ENCODE measurements at regions not wholly inside any gene's neighbourhood (a gene's known extent, or its start where the extent isn't known, plus 50 kb on each side); places are given as distances from the start of the nearest gene placed in this dataset.

GRCh38 chr3:104755791-104756190 lies 610.9 kb upstream of the ALCAM start:
- no peaks in the 10 kb centered on the region for H3K79me1 ChIP-seq (ENCODE audit: low read depth, low read length)
- H3K9me3 ChIP-seq (ENCODE audit: insufficient read depth in 2 of 2, low read depth in 1 of 2, low read length in 1 of 2) = no peaks in the 10 kb centered on the region; a peak in 1 of 4 replicates
- no peak for FAIRE-seq
- H2AK5ac ChIP-seq (ENCODE audit: low read depth, low read length) = no peak overlapping the region
- no peaks in the 10 kb centered on the region for H3K36me3 ChIP-seq (ENCODE audit: control insufficient read depth in 2 of 4, insufficient read depth in 4 of 4, low read length in 3 of 4)
- ChIA-PET CTCF (ENCODE audit: partially characterized antibody) (no interaction called here), POLR2A (ENCODE audit: partially characterized antibody) (no interaction called here)
- H3K14ac ChIP-seq (ENCODE audit: insufficient read length) = no peak overlapping the region
- 100% methylated on average over 1 of the region's 1 CpG; no CpG with 5 or more reads in 1 of the 2 experiments for WGBS, 2 experiments (ENCODE audit: extremely low coverage in 1 of 2, insufficient coverage in 1 of 2, insufficient read length in 1 of 2, insufficient replicate concordance in 2 of 2, low coverage in 1 of 2, low lambda C conversion rate in 2 of 2, missing lambda C conversion rate in 1 of 2)
- no peak overlapping the region for H3K23ac ChIP-seq (ENCODE audit: insufficient read length)
- H4K8ac ChIP-seq (ENCODE audit: extremely low read depth, insufficient read depth, low read length) = no peak overlapping the region
- no peaks in the 10 kb centered on the region for H3K23me2 ChIP-seq (ENCODE audit: low read depth, low read length)
- no peak overlapping the region for H2AFZ ChIP-seq (ENCODE audit: low read length)
- H2BK15ac ChIP-seq (ENCODE audit: low read length) = no peak overlapping the region
- H3K56ac ChIP-seq (replicated peaks; ENCODE audit: insufficient read length, low read depth, low read length) = no peak overlapping the region
- H3K4me1 ChIP-seq (replicated peaks in 1 of 4; ENCODE audit: control insufficient read depth in 3 of 4, insufficient read depth in 4 of 4, low read length in 3 of 4) = no peaks in the 10 kb centered on the region
- H3K4ac ChIP-seq (replicated peaks; ENCODE audit: insufficient read length, low read depth, low read length) = no peak overlapping the region
- no peak overlapping the region for H2BK120ac ChIP-seq (replicated peaks; ENCODE audit: low read depth, low read length)
- no peak overlapping the region for H3K4me3 ChIP-seq (ENCODE audit: extremely low read depth in 1 of 4, insufficient read depth in 2 of 4, low read depth in 3 of 4, low read length in 4 of 4)
- no peak overlapping the region for H4K91ac ChIP-seq (replicated peaks; ENCODE audit: insufficient read length, low read length)
- no peak overlapping the region for H2BK5ac ChIP-seq (ENCODE audit: low read depth, low read length)
- H3K79me2 ChIP-seq (ENCODE audit: control insufficient read depth in 1 of 2, insufficient read depth in 2 of 2, low read length in 2 of 2) = no peaks in the 10 kb centered on the region
- no peaks in the 10 kb centered on the region for H3K27me3 ChIP-seq (replicated peaks in 1 of 4; ENCODE audit: control insufficient read depth in 3 of 4, extremely low read depth in 1 of 4, insufficient read depth in 3 of 4, low read length in 3 of 4)
- no peak overlapping the region for H3K27ac ChIP-seq (ENCODE audit: low read depth, low read length)
- no peak overlapping the region for H3K4me2 ChIP-seq (ENCODE audit: insufficient read depth in 1 of 2, low read depth in 2 of 2, low read length in 2 of 2)
- no peak overlapping the region for H4K5ac ChIP-seq (ENCODE audit: insufficient read length, low read depth, low read length)
- no peak overlapping the region for H2BK12ac ChIP-seq (ENCODE audit: low read depth, low read length)
- no peak overlapping the region for H3K18ac ChIP-seq (ENCODE audit: extremely low read depth, low read length)
- no peak overlapping the region for H2BK20ac ChIP-seq (ENCODE audit: low read length)
- no peak for DNase-seq (ENCODE audit: low read depth in 1 of 2, low spot score in 2 of 2)
- H4K20me1 ChIP-seq (replicated peaks in 1 of 2; ENCODE audit: control insufficient read depth in 1 of 2, insufficient read depth in 2 of 2, low read length in 2 of 2) = no peaks in the 10 kb centered on the region
- H3K9ac ChIP-seq (replicated peaks in 1 of 4; ENCODE audit: extremely low read depth in 1 of 4, low read depth in 3 of 4, low read length in 3 of 4) = no peak overlapping the region
- TF ChIP-seq HDAC2 (IDR thresholded peaks at IDR 0.05; ENCODE audit: borderline replicate concordance in 1 of 2, low read depth in 2 of 2, low read length in 2 of 2) (no peak), JUND (IDR thresholded peaks at IDR 0.05; ENCODE audit: low read length) (no peak), PHF8 (conservative IDR thresholded peaks at IDR 0.05; ENCODE audit: low read depth, low read length) (no peak), CBX8 (IDR thresholded peaks at IDR 0.05; ENCODE audit: borderline replicate concordance, low read depth, low read length) (no peak), POLR2A (IDR thresholded peaks at IDR 0.05; ENCODE audit: control extremely low read depth in 1 of 2, low read depth in 2 of 2, low read length in 2 of 2) (no peak), E2F6 (IDR thresholded peaks at IDR 0.05) (no peak), CTBP2 (IDR thresholded peaks at IDR 0.05; ENCODE audit: borderline replicate concordance, insufficient read depth, insufficient read length, low read length) (no peak), RNF2 (IDR thresholded peaks at IDR 0.05; ENCODE audit: borderline replicate concordance, low read depth, low read length, missing control alignments, poor library complexity, severe bottlenecking) (no peak), RFX5 (IDR thresholded peaks at IDR 0.05; ENCODE audit: borderline replicate concordance, low read depth, low read length) (no peak), JUN (IDR thresholded peaks at IDR 0.05; ENCODE audit: low read depth, low read length) (no peak), TEAD4 (IDR thresholded peaks at IDR 0.05; ENCODE audit: low read depth, low read length) (no peak), CBX5 (IDR thresholded peaks at IDR 0.05; ENCODE audit: low read depth, low read length) (no peak), KDM5A (IDR thresholded peaks at IDR 0.05; ENCODE audit: low read length) (no peak), POLR2AphosphoS5 (IDR thresholded peaks at IDR 0.05; ENCODE audit: low read depth, low read length) (no peak), GTF2F1 (IDR thresholded peaks at IDR 0.05; ENCODE audit: borderline replicate concordance, low read depth, low read length) (no peak)
